ENCODE measurements at regions not wholly inside any gene's neighbourhood (a gene's known extent, or its start where the extent isn't known, plus 50 kb on each side); places are given as distances from the start of the nearest gene placed in this dataset.
"Not testable (repeated sequence)": the region's sequence is repeated elsewhere in the genome, so short reads cannot be mapped to it uniquely, and the experiment has no call there.

GRCh38 chr19:13632164-13632563 lies 125.9 kb upstream of the CACNA1A start:
- not testable (repeated sequence) for H3K4me2 ChIP-seq (ENCODE audit: low read length); H3K9ac ChIP-seq (ENCODE audit: low read length); H3K36me3 ChIP-seq (ENCODE audit: insufficient read depth, low read length); H3F3A ChIP-seq (ENCODE audit: insufficient read depth, low read length, poor library complexity, severe bottlenecking); H3K27me3 ChIP-seq (ENCODE audit: insufficient read depth, low read depth, low read length); H3K27ac ChIP-seq (ENCODE audit: low read length); H3K9me3 ChIP-seq (ENCODE audit: low read length); H2AFZ ChIP-seq (ENCODE audit: low read depth, low read length); H4K20me1 ChIP-seq (ENCODE audit: insufficient read depth); H3K9me2 ChIP-seq (ENCODE audit: insufficient read depth, low read length); H3K4me3 ChIP-seq (ENCODE audit: low read length); H3K79me2 ChIP-seq (replicated peaks; ENCODE audit: insufficient read depth, low read length)

- no peaks in the 10 kb centered on the region for H3K9me3 ChIP-seq (ENCODE audit: low read length)
- H3K79me2 ChIP-seq (replicated peaks; ENCODE audit: insufficient read depth, low read length), result no peaks in the 10 kb centered on the region
- no peak for TF ChIP-seq CTCF (IDR thresholded peaks at IDR 0.05; ENCODE audit: poor library complexity, severe bottlenecking)
- TF ChIP-seq RAD21 (conservative IDR thresholded peaks at IDR 0.05), result no peak
- no peak for TF ChIP-seq EZH2 (IDR thresholded peaks at IDR 0.05; ENCODE audit: borderline replicate concordance, insufficient read depth, low read length, poor library complexity, severe bottlenecking)
- TF ChIP-seq REST (IDR thresholded peaks at IDR 0.05; ENCODE audit: borderline replicate concordance), result no peak
- no peak for TF ChIP-seq EP300 (conservative IDR thresholded peaks at IDR 0.05; ENCODE audit: poor library complexity, severe bottlenecking)
- no peak for TF ChIP-seq POLR2AphosphoS5 (IDR thresholded peaks at IDR 0.05)
- TF ChIP-seq MXI1 (conservative IDR thresholded peaks at IDR 0.05; ENCODE audit: poor library complexity, severe bottlenecking), result no peak
- TF ChIP-seq TAF1 (IDR thresholded peaks at IDR 0.05; ENCODE audit: low read depth), result no peak
- no peak for TF ChIP-seq SMC3 (conservative IDR thresholded peaks at IDR 0.05; ENCODE audit: poor library complexity)
- H3K4me3 ChIP-seq (ENCODE audit: low read length), result no peak overlapping the region
- no peaks in the 10 kb centered on the region for H3K27me3 ChIP-seq (ENCODE audit: insufficient read depth, low read depth, low read length)
- H4K20me1 ChIP-seq (ENCODE audit: insufficient read depth), result no peaks in the 10 kb centered on the region
- no peak overlapping the region for H3K27ac ChIP-seq (ENCODE audit: low read length)
- H3K4me2 ChIP-seq (ENCODE audit: low read length), result no peak overlapping the region
- no peaks in the 10 kb centered on the region for H3F3A ChIP-seq (ENCODE audit: insufficient read depth, low read length, poor library complexity, severe bottlenecking)
- no peaks in the 10 kb centered on the region for H3K36me3 ChIP-seq (ENCODE audit: insufficient read depth, low read length)
- H2AFZ ChIP-seq (ENCODE audit: low read depth, low read length), result no peak overlapping the region
- no peaks in the 10 kb centered on the region for H3K9me2 ChIP-seq (ENCODE audit: insufficient read depth, low read length)
- no peak overlapping the region for H3K9ac ChIP-seq (ENCODE audit: low read length)
These were observed 123.5 kb upstream of the CACNA1A start for GRCh38 chr19:13629687-13630357.

- Histone ChIP-seq H3K4me2 (ENCODE audit: low read length) (no peak overlapping the region), H3K36me3 (ENCODE audit: insufficient read depth, low read length) (no peaks in the 10 kb centered on the region), H2AFZ (ENCODE audit: low read depth, low read length) (no peak overlapping the region), H3F3A (ENCODE audit: insufficient read depth, low read length, poor library complexity, severe bottlenecking) (no peaks in the 10 kb centered on the region), H3K9ac (ENCODE audit: low read length) (no peak overlapping the region), H3K27me3 (ENCODE audit: insufficient read depth, low read depth, low read length) (no peaks in the 10 kb centered on the region), H3K9me3 (ENCODE audit: low read length) (no peaks in the 10 kb centered on the region), H3K9me2 (ENCODE audit: insufficient read depth, low read length) (no peaks in the 10 kb centered on the region), H3K4me3 (ENCODE audit: low read length) (no peak overlapping the region), H4K20me1 (ENCODE audit: insufficient read depth) (no peaks in the 10 kb centered on the region), H3K27ac (ENCODE audit: low read length) (no peak overlapping the region), H3K79me2 (replicated peaks; ENCODE audit: insufficient read depth, low read length) (no peaks in the 10 kb centered on the region)
- no peak for TF ChIP-seq POLR2AphosphoS5 (IDR thresholded peaks at IDR 0.05)
- no peak for TF ChIP-seq REST (IDR thresholded peaks at IDR 0.05; ENCODE audit: borderline replicate concordance)
- no peak for TF ChIP-seq TAF1 (IDR thresholded peaks at IDR 0.05; ENCODE audit: low read depth)
- no peak for TF ChIP-seq CTCF (IDR thresholded peaks at IDR 0.05; ENCODE audit: poor library complexity, severe bottlenecking)
- TF ChIP-seq SMC3 (conservative IDR thresholded peaks at IDR 0.05; ENCODE audit: poor library complexity), result no peak
- no peak for TF ChIP-seq EZH2 (IDR thresholded peaks at IDR 0.05; ENCODE audit: borderline replicate concordance, insufficient read depth, low read length, poor library complexity, severe bottlenecking)
- TF ChIP-seq RAD21 (conservative IDR thresholded peaks at IDR 0.05), result no peak
- TF ChIP-seq EP300 (conservative IDR thresholded peaks at IDR 0.05; ENCODE audit: poor library complexity, severe bottlenecking), result no peak
- TF ChIP-seq MXI1 (conservative IDR thresholded peaks at IDR 0.05; ENCODE audit: poor library complexity, severe bottlenecking), result no peak
These were observed 121.3 kb upstream of the CACNA1A start for GRCh38 chr19:13627531-13627930.

Data from neural cell (in vitro differentiated cells).